WTC11 (cell line): ENCODE measurements at regions not wholly inside any gene's neighbourhood (a gene's known extent, or its start where the extent isn't known, plus 50 kb on each side); places are given as distances from the start of the nearest gene placed in this dataset.
"Not testable (repeated sequence)": the region's sequence is repeated elsewhere in the genome, so short reads cannot be mapped to it uniquely, and the experiment has no call there.

Experiments used
- ATAC-seq: fragments of 200-7000 bp; cut with Tn5 transposase; 2 replicates; pipeline ENCODE4 v1.10.0; 2021; ENCODE audit warnings: mild to moderate bottlenecking, moderate library complexity
- CTCF ChIA-PET: fragments of 300-600 bp; sonication (Branson Sonifier 250); formaldehyde crosslinking; loops from one replicate; lab custom pipeline; 2021; ENCODE audit warnings: antibody characterized with exemption; lab: Charles Lee
- POLR2A ChIA-PET: fragments of 350-600 bp; sonication (Branson Sonifier 250); formaldehyde crosslinking; loops from one replicate; lab custom pipeline; 2021; ENCODE audit warnings: antibody characterized with exemption; lab: Charles Lee
- DNase-seq: peaks from one replicate; pipeline ENCODE4 v3.0.0; 2021; ENCODE audit warnings: low spot score
- H3K27ac Mint-ChIP-seq: 2 replicates; pipeline ENCODE4 v1.8.0; 2021; ENCODE audit warnings: mixed read lengths
- H3K27me3 Mint-ChIP-seq: 2 replicates; pipeline ENCODE4 v1.8.0; 2021; ENCODE audit warnings: low read depth, mild to moderate bottlenecking, moderate library complexity, mixed read lengths
- H3K36me3 Mint-ChIP-seq: 2 replicates; pipeline ENCODE4 v1.8.0; 2021; ENCODE audit warnings: mixed read lengths
- H3K4me1 Mint-ChIP-seq: 2 replicates; pipeline ENCODE4 v1.8.0; 2022; ENCODE audit warnings: mixed read lengths
- H3K4me3 Mint-ChIP-seq: 2 replicates; pipeline ENCODE4 v1.8.0; 2021; ENCODE audit warnings: mild to moderate bottlenecking, moderate library complexity, mixed read lengths
- H3K9me3 Mint-ChIP-seq: 2 replicates; pipeline ENCODE4 v1.8.0; 2021; ENCODE audit warnings: mixed read lengths
- AFF4 ChIP-seq: sonication (generic); formaldehyde crosslinking; IDR thresholded peaks from 2 replicates; pipeline ENCODE4 v1.8.1; 2023; ENCODE audit warnings: mild to moderate bottlenecking, missing genetic modification reagents, borderline replicate concordance
- ATF6 ChIP-seq: sonication (generic); formaldehyde crosslinking; IDR thresholded peaks from 2 replicates; pipeline ENCODE4 v1.8.1; 2023; ENCODE audit warnings: mild to moderate bottlenecking, missing genetic modification reagents
- CREB1 ChIP-seq: sonication (generic); formaldehyde crosslinking; IDR thresholded peaks from 2 replicates; pipeline ENCODE4 v1.8.0; 2023; ENCODE audit warnings: mild to moderate bottlenecking, missing genetic modification reagents
- E2F4 ChIP-seq: sonication (generic); formaldehyde crosslinking; IDR thresholded peaks from 2 replicates; pipeline ENCODE4 v1.8.1; 2022; ENCODE audit warnings: low read depth, mild to moderate bottlenecking, moderate library complexity, missing genetic modification reagents, borderline replicate concordance
- ETV6 ChIP-seq: sonication (generic); formaldehyde crosslinking; IDR thresholded peaks from 2 replicates; pipeline ENCODE4 v1.8.1; 2022; ENCODE audit warnings: mild to moderate bottlenecking, missing genetic modification reagents
- GRHL2 ChIP-seq: fragments of 250-450 bp; sonication (Bioruptor Pico); IDR thresholded peaks from 2 replicates; pipeline ENCODE4 v1.8.0; 2022; ENCODE audit warnings: mild to moderate bottlenecking, moderate library complexity; ENCODE audit not compliant: insufficient replicate concordance, severe bottlenecking
- TCF7 ChIP-seq: sonication (generic); formaldehyde crosslinking; IDR thresholded peaks from 2 replicates; pipeline ENCODE4 v1.8.0; 2022; ENCODE audit warnings: mild to moderate bottlenecking, low read depth, missing genetic modification reagents, moderate library complexity
- TEAD4 ChIP-seq: sonication (generic); formaldehyde crosslinking; IDR thresholded peaks from 2 replicates; pipeline ENCODE4 v1.8.0; 2022; ENCODE audit warnings: mild to moderate bottlenecking, missing genetic modification reagents
- TP53 ChIP-seq: sonication (generic); formaldehyde crosslinking; IDR thresholded peaks from 2 replicates; pipeline ENCODE4 v1.8.1; 2023; ENCODE audit warnings: mild to moderate bottlenecking, missing genetic modification reagents
- ZNF423 ChIP-seq: fragments of 250-450 bp; sonication (Bioruptor Pico); IDR thresholded peaks from 2 replicates; pipeline ENCODE4 v2.1.2; 2022; ENCODE audit warnings: mild to moderate bottlenecking, moderate library complexity
- ZNF671 ChIP-seq: fragments of 250-450 bp; sonication (Bioruptor Pico); IDR thresholded peaks from 2 replicates; pipeline ENCODE4 v1.8.0; 2021; ENCODE audit warnings: mild to moderate bottlenecking

- no peaks in the 10 kb centered on the region for H3K36me3 Mint-ChIP-seq
- peaks cover 10% of the 10 kb centered on the region for H3K9me3 Mint-ChIP-seq
- DNase-seq, result no peak
- TF ChIP-seq ATF6 (CRISPR knock-in tag), result no peak
- no peak for TF ChIP-seq TEAD4
- no peak for TF ChIP-seq GRHL2
- TF ChIP-seq TP53 (CRISPR knock-in tag), result no peak
- no peak for TF ChIP-seq AFF4
- TF ChIP-seq CREB1 (CRISPR knock-in tag), result no peak
- no peak for TF ChIP-seq ETV6
- TF ChIP-seq TCF7 (CRISPR knock-in tag), result no peak
- TF ChIP-seq E2F4, result no peak
- TF ChIP-seq ZNF671 (CRISPR knock-in tag), result no peak
- no peak for TF ChIP-seq ZNF423 (CRISPR knock-in tag)
- POLR2A ChIA-PET, result no interaction called here
- 0 out of 2 replicates have a peak, but pooled peaks cover 1% of the 10 kb centered on the region for H3K4me1 Mint-ChIP-seq
- CTCF ChIA-PET, result no interaction called here
- no peak for ATAC-seq
- H3K27me3 Mint-ChIP-seq, result no peaks in the 10 kb centered on the region; the same call in 1 of the 2 replicates
- no peak overlapping the region for H3K4me3 Mint-ChIP-seq
- no peak overlapping the region for H3K27ac Mint-ChIP-seq
Measured at GRCh38 chr4:45215976-45216542, 489.7 kb upstream of the GNPDA2 start.

- H3K27me3 Mint-ChIP-seq, POLR2A ChIA-PET, DNase-seq, H3K27ac Mint-ChIP-seq, CTCF ChIA-PET, H3K4me3 Mint-ChIP-seq, H3K4me1 Mint-ChIP-seq, ATAC-seq: not testable (repeated sequence)
- H3K36me3 Mint-ChIP-seq, result peaks cover 24% of the 10 kb centered on the region
- H3K9me3 Mint-ChIP-seq, result peaks cover 51% of the 10 kb centered on the region
Measured at GRCh38 chr4:45208476-45208875, 482.1 kb upstream of the GNPDA2 start.

- H3K27ac Mint-ChIP-seq, H3K4me3 Mint-ChIP-seq, POLR2A ChIA-PET, H3K27me3 Mint-ChIP-seq, DNase-seq, CTCF ChIA-PET, ATAC-seq, H3K4me1 Mint-ChIP-seq: not testable (repeated sequence)
- Mint-ChIP-seq H3K9me3 (peaks cover 51% of the 10 kb centered on the region), H3K36me3 (peaks cover 24% of the 10 kb centered on the region)
Measured at GRCh38 chr4:45207864-45208331, 481.5 kb upstream of the GNPDA2 start.

- H3K4me3 Mint-ChIP-seq, ATAC-seq, DNase-seq, H3K27me3 Mint-ChIP-seq, POLR2A ChIA-PET, CTCF ChIA-PET, H3K27ac Mint-ChIP-seq, H3K4me1 Mint-ChIP-seq: not testable (repeated sequence)
- Mint-ChIP-seq H3K9me3 (peaks cover 54% of the 10 kb centered on the region), H3K36me3 (peaks cover 24% of the 10 kb centered on the region)
Measured at GRCh38 chr4:45207241-45207863, 481.0 kb upstream of the GNPDA2 start.
